ENCODE measurements at regions not wholly inside any gene's neighbourhood (a gene's known extent, or its start where the extent isn't known, plus 50 kb on each side); places are given as distances from the start of the nearest gene placed in this dataset.

GRCh38 chr2:78411303-78411702, 614.2 kb upstream of the REG3G start:
- Histone ChIP-seq H3K27ac (ENCODE audit: low read depth in 2 of 2, low read length in 2 of 2) (no peak overlapping the region), H3K4me1 (ENCODE audit: control insufficient read depth in 2 of 2, insufficient read depth in 2 of 2, low read length in 2 of 2) (no peaks in the 10 kb centered on the region), H3K9ac (ENCODE audit: low read depth in 1 of 2, low read length in 2 of 2) (no peak overlapping the region), H3K9me3 (ENCODE audit: control insufficient read depth in 2 of 2, low read length in 2 of 2) (no peaks in the 10 kb centered on the region), H3K36me3 (ENCODE audit: control insufficient read depth in 2 of 2, insufficient read depth in 2 of 2, low read length in 2 of 2) (no peaks in the 10 kb centered on the region), H3K27me3 (ENCODE audit: control insufficient read depth in 2 of 2, insufficient read depth in 2 of 2, low read length in 2 of 2) (no peaks in the 10 kb centered on the region), H3K4me3 (ENCODE audit: low read length in 2 of 2) (no peak overlapping the region)

GRCh38 chr2:78416625-78417300, 608.7 kb upstream of the REG3G start:
- H3K27ac ChIP-seq (ENCODE audit: low read depth in 2 of 2, low read length in 2 of 2) = no peak overlapping the region
- no peaks in the 10 kb centered on the region for H3K27me3 ChIP-seq (ENCODE audit: control insufficient read depth in 2 of 2, insufficient read depth in 2 of 2, low read length in 2 of 2)
- H3K36me3 ChIP-seq (ENCODE audit: control insufficient read depth in 2 of 2, insufficient read depth in 2 of 2, low read length in 2 of 2) = no peaks in the 10 kb centered on the region
- no peak overlapping the region for H3K9ac ChIP-seq (ENCODE audit: low read depth in 1 of 2, low read length in 2 of 2)
- H3K9me3 ChIP-seq (ENCODE audit: control insufficient read depth in 2 of 2, low read length in 2 of 2) = no peaks in the 10 kb centered on the region
- H3K4me3 ChIP-seq (ENCODE audit: low read length in 2 of 2) = no peak overlapping the region
- H3K4me1 ChIP-seq (ENCODE audit: control insufficient read depth in 2 of 2, insufficient read depth in 2 of 2, low read length in 2 of 2) = no peaks in the 10 kb centered on the region

- no peak overlapping the region for H3K4me3 ChIP-seq (ENCODE audit: low read length in 2 of 2)
- H3K36me3 ChIP-seq (ENCODE audit: control insufficient read depth in 2 of 2, insufficient read depth in 2 of 2, low read length in 2 of 2) = no peaks in the 10 kb centered on the region
- no peaks in the 10 kb centered on the region for H3K9me3 ChIP-seq (ENCODE audit: control insufficient read depth in 2 of 2, low read length in 2 of 2)
- H3K27ac ChIP-seq (ENCODE audit: low read depth in 2 of 2, low read length in 2 of 2) = no peak overlapping the region
- H3K9ac ChIP-seq (ENCODE audit: low read depth in 1 of 2, low read length in 2 of 2) = no peak overlapping the region
- no peaks in the 10 kb centered on the region for H3K4me1 ChIP-seq (ENCODE audit: control insufficient read depth in 2 of 2, insufficient read depth in 2 of 2, low read length in 2 of 2)
- no peaks in the 10 kb centered on the region for H3K27me3 ChIP-seq (ENCODE audit: control insufficient read depth in 2 of 2, insufficient read depth in 2 of 2, low read length in 2 of 2)
These were observed 608.1 kb upstream of the REG3G start for GRCh38 chr2:78417355-78417754.

GRCh38 chr2:78418021-78418420, 607.5 kb upstream of the REG3G start:
- H3K27ac ChIP-seq (ENCODE audit: low read depth in 2 of 2, low read length in 2 of 2) = no peak overlapping the region
- no peaks in the 10 kb centered on the region for H3K27me3 ChIP-seq (ENCODE audit: control insufficient read depth in 2 of 2, insufficient read depth in 2 of 2, low read length in 2 of 2)
- no peaks in the 10 kb centered on the region for H3K36me3 ChIP-seq (ENCODE audit: control insufficient read depth in 2 of 2, insufficient read depth in 2 of 2, low read length in 2 of 2)
- no peaks in the 10 kb centered on the region for H3K4me1 ChIP-seq (ENCODE audit: control insufficient read depth in 2 of 2, insufficient read depth in 2 of 2, low read length in 2 of 2)
- H3K4me3 ChIP-seq (ENCODE audit: low read length in 2 of 2) = no peak overlapping the region
- H3K9ac ChIP-seq (ENCODE audit: low read depth in 1 of 2, low read length in 2 of 2) = no peak overlapping the region
- no peaks in the 10 kb centered on the region for H3K9me3 ChIP-seq (ENCODE audit: control insufficient read depth in 2 of 2, low read length in 2 of 2)

- Histone ChIP-seq H3K27ac (ENCODE audit: low read depth in 2 of 2, low read length in 2 of 2) (no peak overlapping the region), H3K9me3 (ENCODE audit: control insufficient read depth in 2 of 2, low read length in 2 of 2) (no peaks in the 10 kb centered on the region), H3K36me3 (ENCODE audit: control insufficient read depth in 2 of 2, insufficient read depth in 2 of 2, low read length in 2 of 2) (no peaks in the 10 kb centered on the region), H3K4me3 (ENCODE audit: low read length in 2 of 2) (no peak overlapping the region), H3K4me1 (ENCODE audit: control insufficient read depth in 2 of 2, insufficient read depth in 2 of 2, low read length in 2 of 2) (no peaks in the 10 kb centered on the region), H3K9ac (ENCODE audit: low read depth in 1 of 2, low read length in 2 of 2) (no peak overlapping the region), H3K27me3 (ENCODE audit: control insufficient read depth in 2 of 2, insufficient read depth in 2 of 2, low read length in 2 of 2) (no peaks in the 10 kb centered on the region)
These were observed 605.4 kb upstream of the REG3G start for GRCh38 chr2:78420132-78420531.

GRCh38 chr2:78423631-78424030, 601.9 kb upstream of the REG3G start:
- no peaks in the 10 kb centered on the region for H3K27me3 ChIP-seq (ENCODE audit: control insufficient read depth in 2 of 2, insufficient read depth in 2 of 2, low read length in 2 of 2)
- H3K4me1 ChIP-seq (ENCODE audit: control insufficient read depth in 2 of 2, insufficient read depth in 2 of 2, low read length in 2 of 2) = no peaks in the 10 kb centered on the region
- H3K9ac ChIP-seq (ENCODE audit: low read depth in 1 of 2, low read length in 2 of 2) = no peak overlapping the region
- no peak overlapping the region for H3K4me3 ChIP-seq (ENCODE audit: low read length in 2 of 2)
- H3K9me3 ChIP-seq (ENCODE audit: control insufficient read depth in 2 of 2, low read length in 2 of 2) = no peaks in the 10 kb centered on the region
- no peak overlapping the region for H3K27ac ChIP-seq (ENCODE audit: low read depth in 2 of 2, low read length in 2 of 2)
- H3K36me3 ChIP-seq (ENCODE audit: control insufficient read depth in 2 of 2, insufficient read depth in 2 of 2, low read length in 2 of 2) = no peaks in the 10 kb centered on the region

GRCh38 chr2:78427170-78427569, 598.3 kb upstream of the REG3G start:
- no peak overlapping the region for H3K27ac ChIP-seq (ENCODE audit: low read depth in 2 of 2, low read length in 2 of 2)
- no peak overlapping the region for H3K4me3 ChIP-seq (ENCODE audit: low read length in 2 of 2)
- no peak overlapping the region for H3K9ac ChIP-seq (ENCODE audit: low read depth in 1 of 2, low read length in 2 of 2)
- H3K4me1 ChIP-seq (ENCODE audit: control insufficient read depth in 2 of 2, insufficient read depth in 2 of 2, low read length in 2 of 2) = no peaks in the 10 kb centered on the region
- no peaks in the 10 kb centered on the region for H3K36me3 ChIP-seq (ENCODE audit: control insufficient read depth in 2 of 2, insufficient read depth in 2 of 2, low read length in 2 of 2)
- H3K9me3 ChIP-seq (ENCODE audit: control insufficient read depth in 2 of 2, low read length in 2 of 2) = no peaks in the 10 kb centered on the region
- no peaks in the 10 kb centered on the region for H3K27me3 ChIP-seq (ENCODE audit: control insufficient read depth in 2 of 2, insufficient read depth in 2 of 2, low read length in 2 of 2)

GRCh38 chr2:78431241-78431640, 594.3 kb upstream of the REG3G start:
- Histone ChIP-seq H3K9ac (ENCODE audit: low read depth in 1 of 2, low read length in 2 of 2) (no peak overlapping the region), H3K27me3 (ENCODE audit: control insufficient read depth in 2 of 2, insufficient read depth in 2 of 2, low read length in 2 of 2) (no peaks in the 10 kb centered on the region), H3K27ac (ENCODE audit: low read depth in 2 of 2, low read length in 2 of 2) (no peak overlapping the region), H3K36me3 (ENCODE audit: control insufficient read depth in 2 of 2, insufficient read depth in 2 of 2, low read length in 2 of 2) (no peaks in the 10 kb centered on the region), H3K9me3 (ENCODE audit: control insufficient read depth in 2 of 2, low read length in 2 of 2) (no peaks in the 10 kb centered on the region), H3K4me1 (ENCODE audit: control insufficient read depth in 2 of 2, insufficient read depth in 2 of 2, low read length in 2 of 2) (no peaks in the 10 kb centered on the region), H3K4me3 (ENCODE audit: low read length in 2 of 2) (no peak overlapping the region)

- H3K27me3 ChIP-seq (ENCODE audit: control insufficient read depth in 2 of 2, insufficient read depth in 2 of 2, low read length in 2 of 2) = no peaks in the 10 kb centered on the region
- H3K9me3 ChIP-seq (ENCODE audit: control insufficient read depth in 2 of 2, low read length in 2 of 2) = no peaks in the 10 kb centered on the region
- H3K36me3 ChIP-seq (ENCODE audit: control insufficient read depth in 2 of 2, insufficient read depth in 2 of 2, low read length in 2 of 2) = no peaks in the 10 kb centered on the region
- no peak overlapping the region for H3K9ac ChIP-seq (ENCODE audit: low read depth in 1 of 2, low read length in 2 of 2)
- no peaks in the 10 kb centered on the region for H3K4me1 ChIP-seq (ENCODE audit: control insufficient read depth in 2 of 2, insufficient read depth in 2 of 2, low read length in 2 of 2)
- H3K27ac ChIP-seq (ENCODE audit: low read depth in 2 of 2, low read length in 2 of 2) = no peak overlapping the region
- no peak overlapping the region for H3K4me3 ChIP-seq (ENCODE audit: low read length in 2 of 2)
These were observed 586.4 kb upstream of the REG3G start for GRCh38 chr2:78439122-78439521.

- Histone ChIP-seq H3K4me1 (ENCODE audit: control insufficient read depth in 2 of 2, insufficient read depth in 2 of 2, low read length in 2 of 2) (no peaks in the 10 kb centered on the region), H3K9ac (ENCODE audit: low read depth in 1 of 2, low read length in 2 of 2) (no peak overlapping the region), H3K27ac (ENCODE audit: low read depth in 2 of 2, low read length in 2 of 2) (no peak overlapping the region), H3K36me3 (ENCODE audit: control insufficient read depth in 2 of 2, insufficient read depth in 2 of 2, low read length in 2 of 2) (no peaks in the 10 kb centered on the region), H3K9me3 (ENCODE audit: control insufficient read depth in 2 of 2, low read length in 2 of 2) (no peaks in the 10 kb centered on the region), H3K27me3 (ENCODE audit: control insufficient read depth in 2 of 2, insufficient read depth in 2 of 2, low read length in 2 of 2) (no peaks in the 10 kb centered on the region), H3K4me3 (ENCODE audit: low read length in 2 of 2) (no peak overlapping the region)
These were observed 569.9 kb upstream of the REG3G start for GRCh38 chr2:78455586-78455985.

- Histone ChIP-seq H3K9me3 (ENCODE audit: control insufficient read depth in 2 of 2, low read length in 2 of 2) (no peaks in the 10 kb centered on the region), H3K4me1 (ENCODE audit: control insufficient read depth in 2 of 2, insufficient read depth in 2 of 2, low read length in 2 of 2) (no peaks in the 10 kb centered on the region), H3K36me3 (ENCODE audit: control insufficient read depth in 2 of 2, insufficient read depth in 2 of 2, low read length in 2 of 2) (no peaks in the 10 kb centered on the region), H3K27me3 (ENCODE audit: control insufficient read depth in 2 of 2, insufficient read depth in 2 of 2, low read length in 2 of 2) (no peaks in the 10 kb centered on the region), H3K27ac (ENCODE audit: low read depth in 2 of 2, low read length in 2 of 2) (no peak overlapping the region), H3K4me3 (ENCODE audit: low read length in 2 of 2) (no peak overlapping the region), H3K9ac (ENCODE audit: low read depth in 1 of 2, low read length in 2 of 2) (no peak overlapping the region)
These were observed 568.2 kb upstream of the REG3G start for GRCh38 chr2:78457269-78457668.
